Psoas muscle (tissue), 7 donors: ENCODE measurements at regions not wholly inside any gene's neighbourhood (a gene's known extent, or its start where the extent isn't known, plus 50 kb on each side); places are given as distances from the start of the nearest gene placed in this dataset.

Experiments
- ATAC-seq, 4 donors: fragments of 200-7000 bp; cut with Tn5 transposase; one replicate each; pipeline ENCODE4 v1.9.1; 2020; ENCODE audit warnings: moderate library complexity in 3 of 4, mild to moderate bottlenecking in 2 of 4
- DNase-seq, 2 donors: peaks; one replicate each; pipeline ENCODE4 v3.0.0-alpha.2; 2020
- H3K27ac ChIP-seq: fragments of 200-600 bp; one replicate; pipeline ENCODE4 v1.8.0; 2022
- H3K27me3 ChIP-seq, 3 donors: fragments of 200-600 bp in 1 of 3; one replicate each; pipeline versions ENCODE4 v1.6.1 to v1.8.0; 2013 to 2022; ENCODE audit warnings: low read length in 2 of 3, mild to moderate bottlenecking in 2 of 3, moderate library complexity in 1 of 3; ENCODE audit not compliant: insufficient read depth in 3 of 3
- H3K36me3 ChIP-seq, 2 donors: fragments of 200-600 bp in 1 of 2; one replicate each; pipeline versions ENCODE4 v1.6.1 to v1.8.0; 2013 to 2022; ENCODE audit warnings: low read depth in 1 of 2, mild to moderate bottlenecking in 1 of 2, moderate library complexity in 1 of 2; ENCODE audit not compliant: insufficient read depth in 1 of 2
- H3K4me1 ChIP-seq: fragments of 200-600 bp; one replicate; pipeline ENCODE4 v1.8.0; 2022
- H3K4me3 ChIP-seq: fragments of 200-600 bp; one replicate; pipeline ENCODE4 v1.8.0; 2022; ENCODE audit warnings: mild to moderate bottlenecking
- H3K9me3 ChIP-seq: fragments of 200-600 bp; one replicate; pipeline ENCODE4 v1.8.0; 2022
- CTCF ChIP-seq: fragments of 200-600 bp; IDR thresholded peaks from one replicate; pipeline ENCODE4 v1.8.0; 2022; ENCODE audit warnings: antibody characterized with exemption
- WGBS, 3 donors: extraction: QIAGEN DNeasy Blood & Tissue Kit; methylation state at CpG; one replicate each; pipeline versions ENCODE4 v1.1.6 to v1.1.7; 2013; 5-methylcytosine and 5-hydroxymethylcytosine counted together
- intact Hi-C, 2 donors: fragments of 100-400 bp; cut with DNase I; formaldehyde crosslinking; loops; one replicate each; pipeline versions ENCODE4 v1.11.0 to v1.14.2; 2022
- donor health status: healthy with polysubstance abuse.
- donor health status: DM: no; HTN: no; CAD: no; lungs with moderate emphysema.
- donor health status: Bipolar disorder and iron deficiency.
- donor health status: healthy.
- donor health status: DM: yes; HTN: yes; CAD: no.
- donor health status: DM: no; HTN: no; CAD: no.
- donor health status: DM: yes; HTN: yes; CAD: no.

DNA sequence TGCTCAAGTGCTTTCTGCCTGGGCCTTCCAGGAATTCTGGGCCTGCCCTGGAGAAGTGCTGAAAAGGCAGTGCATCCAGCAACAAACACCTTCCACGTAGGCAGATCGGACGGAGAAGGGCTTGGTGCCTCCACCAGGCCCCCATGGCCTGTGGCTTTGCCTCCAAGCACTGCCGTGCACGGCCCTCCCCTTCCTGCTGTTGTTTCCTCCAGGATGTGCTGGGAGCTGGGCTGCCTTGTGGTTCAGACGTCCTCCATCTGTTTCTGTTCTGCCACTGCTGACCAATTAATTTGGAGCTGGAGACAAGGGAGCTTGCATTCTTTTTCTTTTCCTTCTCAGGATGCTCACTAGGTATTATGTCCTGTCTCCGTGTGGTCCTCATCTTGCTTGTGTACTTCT lies 197.0 kb downstream of the HRH4 start:
- TF ChIP-seq CTCF, result no peak

GRCh38 chr18:24658302-24658701 lies 197.9 kb downstream of the HRH4 start:
- H3K4me1 ChIP-seq, result no peaks in the 10 kb centered on the region
- no peaks in the 10 kb centered on the region for H3K36me3 ChIP-seq
- H3K4me3 ChIP-seq, result no peak overlapping the region
- no peak for TF ChIP-seq CTCF
- intact Hi-C loops, result no loop called here
- no peak for ATAC-seq
- no peak overlapping the region for H3K27ac ChIP-seq
- DNase-seq, result no peak
- peaks cover 0 to 11% (median 2%) of the 10 kb centered on the region in 3 donors for H3K27me3 ChIP-seq
- no peaks in the 10 kb centered on the region for H3K9me3 ChIP-seq
- 33 to 52% (median 33%) methylated on average over 1 of the region's 1 CpG for WGBS, 3 donors

More for the DNA sequence above, 197.0 kb downstream of the HRH4 start:
- Histone ChIP-seq H3K9me3 (no peaks in the 10 kb centered on the region), H3K36me3 (no peaks in the 10 kb centered on the region), H3K27me3 (peaks cover 0 to 11% (median 2%) of the 10 kb centered on the region in 3 donors), H3K27ac (no peak overlapping the region), H3K4me1 (no peaks in the 10 kb centered on the region), H3K4me3 (no peak overlapping the region)
- WGBS, 3 donors, result 42 to 55% (median 42%) methylated on average over 7 of the region's 7 CpGs
- intact Hi-C loops, result no loop called here
- ATAC-seq (no peak), DNase-seq (no peak)

- Histone ChIP-seq H3K4me3 (peak overlapping the region; percentile 55), H3K4me1 (no peaks in the 10 kb centered on the region), H3K27me3 (peaks cover 0 to 11% (median 2%) of the 10 kb centered on the region in 3 donors), H3K36me3 (no peaks in the 10 kb centered on the region), H3K27ac (no peak overlapping the region), H3K9me3 (no peaks in the 10 kb centered on the region)
- intact Hi-C loops, result no loop called here
- DNase-seq (peak; percentile 44 to 57), ATAC-seq (peak in 2 of 4 donors; percentile 25 to 38)
- WGBS, 3 donors, result 12 to 17% (median 13%) methylated on average over 21 of the region's 21 CpGs
- TF ChIP-seq CTCF, result no peak
These were observed 199.6 kb downstream of the HRH4 start for GRCh38 chr18:24659827-24660720.

GRCh38 chr18:24660956-24661355 lies 200.5 kb downstream of the HRH4 start:
- no peak for TF ChIP-seq CTCF
- Histone ChIP-seq H3K27ac (no peak overlapping the region), H3K27me3 (peaks cover 0 to 11% (median 2%) of the 10 kb centered on the region in 3 donors), H3K9me3 (no peaks in the 10 kb centered on the region), H3K4me3 (no peak overlapping the region), H3K4me1 (no peaks in the 10 kb centered on the region), H3K36me3 (no peaks in the 10 kb centered on the region)
- no peak for ATAC-seq
- 30 to 48% (median 42%) methylated on average over 1 of the region's 1 CpG for WGBS, 3 donors
- no peak for DNase-seq
- intact Hi-C loops, result no loop called here
